GM23338 (cell line): ENCODE measurements at regions not wholly inside any gene's neighbourhood (a gene's known extent, or its start where the extent isn't known, plus 50 kb on each side); places are given as distances from the start of the nearest gene placed in this dataset.

Experiments used
- ATAC-seq: fragments of 200-7000 bp; cut with Tn5 transposase; 3 replicates; pipeline ENCODE4 v1.9.1; 2020
- DNase-seq: peaks from one replicate; pipeline ENCODE4 v3.0.0-alpha.2; 2015; ENCODE audit warnings: low spot score
- H2AFZ ChIP-seq: fragments of 200-600 bp; sonication (generic); 2 replicates; pipeline ENCODE4 v1.8.0; 2016; ENCODE audit warnings: antibody characterized with exemption, mild to moderate bottlenecking, moderate library complexity
- H3F3A ChIP-seq: fragments of 200-600 bp; sonication (generic); replicated peaks from 2 replicates; pipeline ENCODE4 v1.8.0; 2017; ENCODE audit warnings: antibody characterized with exemption, mixed run types, low read depth
- H3K27ac ChIP-seq: fragments of 200-600 bp; sonication (generic); 2 replicates; pipeline ENCODE4 v1.6.1; 2016; ENCODE audit warnings: low read depth
- H3K27me3 ChIP-seq: fragments of 200-600 bp; sonication (generic); 2 replicates; pipeline ENCODE4 v1.8.0; 2016; ENCODE audit warnings: mild to moderate bottlenecking, mixed run types, moderate library complexity; ENCODE audit not compliant: insufficient read depth
- H3K36me3 ChIP-seq: fragments of 200-600 bp; sonication (generic); 2 replicates; pipeline ENCODE4 v1.8.0; 2016; ENCODE audit warnings: mild to moderate bottlenecking; ENCODE audit not compliant: insufficient read depth
- H3K4me1 ChIP-seq: fragments of 200-600 bp; sonication (generic); 2 replicates; pipeline ENCODE4 v1.8.0; 2016; ENCODE audit warnings: mild to moderate bottlenecking, moderate library complexity; ENCODE audit not compliant: insufficient read depth
- H3K4me2 ChIP-seq: fragments of 200-600 bp; sonication (generic); 2 replicates; pipeline ENCODE4 v1.7.1; 2017; ENCODE audit warnings: mixed run types
- H3K4me3 ChIP-seq: fragments of 200-600 bp; sonication (generic); 2 replicates; pipeline ENCODE4 v1.6.1; 2016; ENCODE audit warnings: mixed run types
- H3K79me2 ChIP-seq: fragments of 200-600 bp; sonication (generic); replicated peaks from 2 replicates; pipeline ENCODE4 v1.8.0; 2017; ENCODE audit warnings: mild to moderate bottlenecking; ENCODE audit not compliant: insufficient read depth
- H3K9me2 ChIP-seq: fragments of 200-600 bp; sonication (generic); 2 replicates; pipeline ENCODE4 v1.8.0; 2017; ENCODE audit not compliant: insufficient read depth
- H4K20me1 ChIP-seq: fragments of 200-600 bp; sonication (generic); replicated peaks from 2 replicates; pipeline ENCODE4 v1.8.0; 2017; ENCODE audit warnings: mild to moderate bottlenecking; ENCODE audit not compliant: insufficient read depth
- H3K27ac Mint-ChIP-seq: 2 replicates; pipeline ENCODE4 v1.8.0; 2020; ENCODE audit warnings: inconsistent platforms, mild to moderate bottlenecking, moderate library complexity, mixed read lengths
- H3K27me3 Mint-ChIP-seq: 3 replicates; pipeline ENCODE4 v1.8.0; 2022; ENCODE audit warnings: low read depth, mild to moderate bottlenecking, moderate library complexity, mixed read lengths, inconsistent platforms; ENCODE audit not compliant: insufficient read depth, poor library complexity
- H3K36me3 Mint-ChIP-seq: 3 replicates; pipeline ENCODE4 v1.8.0; 2021; ENCODE audit warnings: low read depth, mild to moderate bottlenecking, inconsistent platforms, moderate library complexity, mixed read lengths
- H3K4me1 Mint-ChIP-seq: 3 replicates; pipeline ENCODE4 v1.8.0; 2020; ENCODE audit warnings: mild to moderate bottlenecking, inconsistent platforms, mixed read lengths
- H3K4me3 Mint-ChIP-seq: 3 replicates; pipeline ENCODE4 v1.8.0; 2021; ENCODE audit warnings: moderate library complexity, mild to moderate bottlenecking, inconsistent platforms, mixed read lengths
- H3K9me3 Mint-ChIP-seq: 3 replicates; pipeline ENCODE4 v1.8.0; 2020; ENCODE audit warnings: moderate library complexity, mild to moderate bottlenecking, inconsistent platforms, mixed read lengths
- CREB1 ChIP-seq: fragments of 250-450 bp; sonication (Bioruptor Pico); IDR thresholded peaks from 2 replicates; pipeline ENCODE4 v1.5.0; 2020; ENCODE audit warnings: low read depth, mild to moderate bottlenecking, moderate library complexity
- EZH2 ChIP-seq: fragments of 200-600 bp; sonication (generic); IDR thresholded peaks from one replicate; pipeline ENCODE4 v1.8.0; 2017; ENCODE audit warnings: antibody characterized with exemption, mild to moderate bottlenecking, low read depth; ENCODE audit not compliant: unreplicated experiment
- EZH2phosphoT487 ChIP-seq: fragments of 200-600 bp; sonication (generic); IDR thresholded peaks from one replicate; pipeline ENCODE4 v1.8.1; 2018; ENCODE audit warnings: antibody characterized with exemption; ENCODE audit not compliant: unreplicated experiment
- NANOG ChIP-seq: IDR thresholded peaks from 2 replicates; pipeline ENCODE4 v1.6.1; 2016; ENCODE audit warnings: antibody characterized with exemption, borderline replicate concordance
- STAT1 ChIP-seq: IDR thresholded peaks from one replicate; pipeline ENCODE4 v1.6.1; 2016; ENCODE audit warnings: antibody characterized with exemption; ENCODE audit not compliant: unreplicated experiment
- ZNF331 ChIP-seq: fragments of 250-450 bp; sonication (Bioruptor Pico); IDR thresholded peaks from 2 replicates; pipeline ENCODE4 v1.5.0; 2020; ENCODE audit warnings: low read depth, mild to moderate bottlenecking, moderate library complexity
- TF ChIP-seq, protein P1 (sequence below): fragments of 250-450 bp; sonication (Bioruptor Pico); IDR thresholded peaks from 2 replicates; pipeline ENCODE4 v1.5.0; 2020; ENCODE audit warnings: mild to moderate bottlenecking, moderate library complexity
- TF ChIP-seq, protein P2 (sequence below), 2 experiments: fragments of 200-600 bp in 1 of 2; sonication (generic) in 1 of 2; conservative IDR thresholded peaks; 2 replicates each; pipeline versions ENCODE4 v1.5.1 to v1.6.1; 2016 to 2017; ENCODE audit warnings: antibody characterized with exemption in 2 of 2, low read depth in 2 of 2, mild to moderate bottlenecking in 2 of 2, moderate library complexity in 1 of 2
- TF ChIP-seq, protein P3 (sequence below): IDR thresholded peaks from 2 replicates; pipeline ENCODE4 v1.6.1; 2016; ENCODE audit warnings: antibody characterized with exemption

DNA sequence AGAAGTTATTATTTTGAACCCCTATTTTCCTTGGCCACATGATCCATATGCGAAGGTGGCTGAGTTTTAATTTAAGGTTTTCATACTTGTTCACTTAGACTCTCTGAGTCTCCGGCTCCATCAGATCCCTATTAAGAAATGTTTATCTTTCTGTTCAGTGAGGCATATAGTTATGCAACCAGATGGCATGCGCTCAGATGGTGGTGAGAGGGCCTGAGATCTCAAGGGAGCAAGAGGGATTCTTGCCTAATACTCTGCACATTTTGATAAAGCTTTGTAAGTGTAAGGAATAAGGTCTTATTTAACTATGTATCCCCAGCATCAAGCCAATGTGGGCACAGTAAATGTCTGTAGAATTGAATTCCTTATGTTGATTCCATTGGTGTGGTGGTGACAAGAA, 78.9 kb upstream of the DPH6 start (continued):
- TF ChIP-seq, protein P1, sequence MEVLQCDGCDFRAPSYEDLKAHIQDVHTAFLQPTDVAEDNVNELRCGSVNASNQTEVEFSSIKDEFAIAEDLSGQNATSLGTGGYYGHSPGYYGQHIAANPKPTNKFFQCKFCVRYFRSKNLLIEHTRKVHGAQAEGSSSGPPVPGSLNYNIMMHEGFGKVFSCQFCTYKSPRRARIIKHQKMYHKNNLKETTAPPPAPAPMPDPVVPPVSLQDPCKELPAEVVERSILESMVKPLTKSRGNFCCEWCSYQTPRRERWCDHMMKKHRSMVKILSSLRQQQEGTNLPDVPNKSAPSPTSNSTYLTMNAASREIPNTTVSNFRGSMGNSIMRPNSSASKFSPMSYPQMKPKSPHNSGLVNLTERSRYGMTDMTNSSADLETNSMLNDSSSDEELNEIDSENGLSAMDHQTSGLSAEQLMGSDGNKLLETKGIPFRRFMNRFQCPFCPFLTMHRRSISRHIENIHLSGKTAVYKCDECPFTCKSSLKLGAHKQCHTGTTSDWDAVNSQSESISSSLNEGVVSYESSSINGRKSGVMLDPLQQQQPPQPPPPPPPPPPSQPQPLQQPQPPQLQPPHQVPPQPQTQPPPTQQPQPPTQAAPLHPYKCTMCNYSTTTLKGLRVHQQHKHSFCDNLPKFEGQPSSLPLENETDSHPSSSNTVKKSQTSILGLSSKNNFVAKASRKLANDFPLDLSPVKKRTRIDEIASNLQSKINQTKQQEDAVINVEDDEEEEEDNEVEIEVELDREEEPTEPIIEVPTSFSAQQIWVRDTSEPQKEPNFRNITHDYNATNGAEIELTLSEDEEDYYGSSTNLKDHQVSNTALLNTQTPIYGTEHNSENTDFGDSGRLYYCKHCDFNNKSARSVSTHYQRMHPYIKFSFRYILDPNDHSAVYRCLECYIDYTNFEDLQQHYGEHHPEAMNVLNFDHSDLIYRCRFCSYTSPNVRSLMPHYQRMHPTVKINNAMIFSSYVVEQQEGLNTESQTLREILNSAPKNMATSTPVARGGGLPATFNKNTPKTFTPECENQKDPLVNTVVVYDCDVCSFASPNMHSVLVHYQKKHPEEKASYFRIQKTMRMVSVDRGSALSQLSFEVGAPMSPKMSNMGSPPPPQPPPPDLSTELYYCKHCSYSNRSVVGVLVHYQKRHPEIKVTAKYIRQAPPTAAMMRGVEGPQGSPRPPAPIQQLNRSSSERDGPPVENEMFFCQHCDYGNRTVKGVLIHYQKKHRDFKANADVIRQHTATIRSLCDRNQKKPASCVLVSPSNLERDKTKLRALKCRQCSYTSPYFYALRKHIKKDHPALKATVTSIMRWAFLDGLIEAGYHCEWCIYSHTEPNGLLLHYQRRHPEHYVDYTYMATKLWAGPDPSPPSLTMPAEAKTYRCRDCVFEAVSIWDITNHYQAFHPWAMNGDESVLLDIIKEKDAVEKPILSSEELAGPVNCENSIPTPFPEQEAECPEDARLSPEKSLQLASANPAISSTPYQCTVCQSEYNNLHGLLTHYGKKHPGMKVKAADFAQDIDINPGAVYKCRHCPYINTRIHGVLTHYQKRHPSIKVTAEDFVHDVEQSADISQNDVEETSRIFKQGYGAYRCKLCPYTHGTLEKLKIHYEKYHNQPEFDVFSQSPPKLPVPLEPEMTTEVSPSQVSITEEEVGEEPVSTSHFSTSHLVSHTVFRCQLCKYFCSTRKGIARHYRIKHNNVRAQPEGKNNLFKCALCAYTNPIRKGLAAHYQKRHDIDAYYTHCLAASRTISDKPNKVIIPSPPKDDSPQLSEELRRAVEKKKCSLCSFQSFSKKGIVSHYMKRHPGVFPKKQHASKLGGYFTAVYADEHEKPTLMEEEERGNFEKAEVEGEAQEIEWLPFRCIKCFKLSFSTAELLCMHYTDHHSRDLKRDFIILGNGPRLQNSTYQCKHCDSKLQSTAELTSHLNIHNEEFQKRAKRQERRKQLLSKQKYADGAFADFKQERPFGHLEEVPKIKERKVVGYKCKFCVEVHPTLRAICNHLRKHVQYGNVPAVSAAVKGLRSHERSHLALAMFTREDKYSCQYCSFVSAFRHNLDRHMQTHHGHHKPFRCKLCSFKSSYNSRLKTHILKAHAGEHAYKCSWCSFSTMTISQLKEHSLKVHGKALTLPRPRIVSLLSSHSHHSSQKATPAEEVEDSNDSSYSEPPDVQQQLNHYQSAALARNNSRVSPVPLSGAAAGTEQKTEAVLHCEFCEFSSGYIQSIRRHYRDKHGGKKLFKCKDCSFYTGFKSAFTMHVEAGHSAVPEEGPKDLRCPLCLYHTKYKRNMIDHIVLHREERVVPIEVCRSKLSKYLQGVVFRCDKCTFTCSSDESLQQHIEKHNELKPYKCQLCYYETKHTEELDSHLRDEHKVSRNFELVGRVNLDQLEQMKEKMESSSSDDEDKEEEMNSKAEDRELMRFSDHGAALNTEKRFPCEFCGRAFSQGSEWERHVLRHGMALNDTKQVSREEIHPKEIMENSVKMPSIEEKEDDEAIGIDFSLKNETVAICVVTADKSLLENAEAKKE (CRISPR knock-in tag): no peak
- no peak for TF ChIP-seq EZH2phosphoT487
- TF ChIP-seq STAT1: no peak
- TF ChIP-seq ZNF331 (CRISPR knock-in tag): no peak

DNA sequence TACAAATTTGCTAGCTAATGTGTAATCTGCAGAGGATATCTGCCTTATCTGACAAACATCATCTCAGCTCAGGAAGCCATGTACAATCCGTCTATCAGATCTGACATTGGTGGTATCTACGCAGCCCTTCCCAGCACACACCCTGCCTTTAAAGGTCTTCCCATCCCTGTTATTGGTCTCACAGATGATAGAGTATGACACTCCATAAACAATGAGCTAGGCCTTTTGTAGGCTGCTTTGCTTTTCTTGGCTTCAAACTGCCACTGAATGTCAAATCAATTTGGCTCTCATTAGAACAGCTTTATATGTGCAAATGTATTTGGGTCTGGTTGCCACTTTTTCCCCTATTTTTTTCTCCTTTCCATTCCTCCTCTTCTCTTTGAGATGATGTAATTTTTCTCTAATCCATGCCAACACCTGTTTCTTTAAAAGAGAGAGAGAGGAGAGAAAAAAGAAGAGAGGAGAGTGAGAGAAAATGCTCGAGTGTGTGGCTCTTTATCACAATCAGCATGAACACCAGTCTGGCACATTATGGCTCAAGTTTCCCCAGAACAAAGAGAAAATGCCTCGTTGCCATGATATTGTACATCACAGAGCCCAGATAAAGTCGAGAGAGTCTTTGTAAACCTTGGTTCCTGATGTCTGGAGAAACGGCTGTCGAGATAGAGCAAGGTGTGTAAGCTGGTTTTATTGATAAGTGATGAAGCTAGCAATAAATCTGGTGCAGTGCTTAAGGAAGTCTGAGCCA, 80.8 kb upstream of the DPH6 start:
- ATAC-seq (no peak), DNase-seq (no peak)
- Histone ChIP-seq H3K4me3 (no peak overlapping the region), H2AFZ (peak overlapping the region; percentile 89), H3K4me2 (no peak overlapping the region), H3K27ac (no peak overlapping the region), H3F3A (no peaks in the 10 kb centered on the region), H3K36me3 (no peaks in the 10 kb centered on the region), H3K27me3 (no peaks in the 10 kb centered on the region), H3K79me2 (no peaks in the 10 kb centered on the region), H3K9me2 (no peaks in the 10 kb centered on the region), H3K4me1 (peaks cover 23% of the 10 kb centered on the region), H4K20me1 (no peaks in the 10 kb centered on the region)
- TF ChIP-seq, protein P2, sequence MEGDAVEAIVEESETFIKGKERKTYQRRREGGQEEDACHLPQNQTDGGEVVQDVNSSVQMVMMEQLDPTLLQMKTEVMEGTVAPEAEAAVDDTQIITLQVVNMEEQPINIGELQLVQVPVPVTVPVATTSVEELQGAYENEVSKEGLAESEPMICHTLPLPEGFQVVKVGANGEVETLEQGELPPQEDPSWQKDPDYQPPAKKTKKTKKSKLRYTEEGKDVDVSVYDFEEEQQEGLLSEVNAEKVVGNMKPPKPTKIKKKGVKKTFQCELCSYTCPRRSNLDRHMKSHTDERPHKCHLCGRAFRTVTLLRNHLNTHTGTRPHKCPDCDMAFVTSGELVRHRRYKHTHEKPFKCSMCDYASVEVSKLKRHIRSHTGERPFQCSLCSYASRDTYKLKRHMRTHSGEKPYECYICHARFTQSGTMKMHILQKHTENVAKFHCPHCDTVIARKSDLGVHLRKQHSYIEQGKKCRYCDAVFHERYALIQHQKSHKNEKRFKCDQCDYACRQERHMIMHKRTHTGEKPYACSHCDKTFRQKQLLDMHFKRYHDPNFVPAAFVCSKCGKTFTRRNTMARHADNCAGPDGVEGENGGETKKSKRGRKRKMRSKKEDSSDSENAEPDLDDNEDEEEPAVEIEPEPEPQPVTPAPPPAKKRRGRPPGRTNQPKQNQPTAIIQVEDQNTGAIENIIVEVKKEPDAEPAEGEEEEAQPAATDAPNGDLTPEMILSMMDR (conservative IDR thresholded peaks at IDR 0.05; ENCODE audit: low read depth in 2 of 2): no peak
- TF ChIP-seq ZNF331 (CRISPR knock-in tag) (no peak), NANOG (no peak), EZH2 (no peak), CREB1 (CRISPR knock-in tag) (no peak)
- TF ChIP-seq, protein P3, sequence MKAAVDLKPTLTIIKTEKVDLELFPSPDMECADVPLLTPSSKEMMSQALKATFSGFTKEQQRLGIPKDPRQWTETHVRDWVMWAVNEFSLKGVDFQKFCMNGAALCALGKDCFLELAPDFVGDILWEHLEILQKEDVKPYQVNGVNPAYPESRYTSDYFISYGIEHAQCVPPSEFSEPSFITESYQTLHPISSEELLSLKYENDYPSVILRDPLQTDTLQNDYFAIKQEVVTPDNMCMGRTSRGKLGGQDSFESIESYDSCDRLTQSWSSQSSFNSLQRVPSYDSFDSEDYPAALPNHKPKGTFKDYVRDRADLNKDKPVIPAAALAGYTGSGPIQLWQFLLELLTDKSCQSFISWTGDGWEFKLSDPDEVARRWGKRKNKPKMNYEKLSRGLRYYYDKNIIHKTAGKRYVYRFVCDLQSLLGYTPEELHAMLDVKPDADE: no peak
- Mint-ChIP-seq H3K9me3 (no peaks in the 10 kb centered on the region; the same call in 2 of the 3 replicates), H3K4me1 (peaks cover 29% of the 10 kb centered on the region; the same call in 2 of the 3 replicates), H3K36me3 (no peaks in the 10 kb centered on the region), H3K27me3 (peaks cover 3% of the 10 kb centered on the region), H3K4me3 (no peak overlapping the region), H3K27ac (peak overlapping the region; percentile 41; the same call in 1 of the 2 replicates)
